ENCODE measurements at regions not wholly inside any gene's neighbourhood (a gene's known extent, or its start where the extent isn't known, plus 50 kb on each side); places are given as distances from the start of the nearest gene placed in this dataset.

DNA sequence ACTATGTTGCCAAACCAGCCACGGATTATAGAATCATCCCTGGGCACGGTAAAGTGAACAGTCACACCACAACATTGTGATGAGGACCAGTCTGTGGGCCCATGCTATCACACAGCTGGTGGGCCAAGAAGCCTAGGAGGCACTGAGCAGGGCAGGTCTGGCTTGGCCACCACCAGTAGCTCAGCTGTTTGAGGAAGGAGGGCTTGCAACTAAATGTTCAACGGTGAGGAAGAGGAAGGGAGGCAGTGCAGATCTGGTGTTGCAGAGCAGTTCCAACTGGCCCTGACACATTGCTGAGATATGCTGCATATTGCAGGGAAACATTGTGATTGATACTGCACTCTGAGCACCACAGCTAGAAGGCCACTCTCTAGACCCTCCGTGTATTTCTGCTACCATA is 77.9 kb upstream of the ATG10 start:
- TF ChIP-seq, protein P1, sequence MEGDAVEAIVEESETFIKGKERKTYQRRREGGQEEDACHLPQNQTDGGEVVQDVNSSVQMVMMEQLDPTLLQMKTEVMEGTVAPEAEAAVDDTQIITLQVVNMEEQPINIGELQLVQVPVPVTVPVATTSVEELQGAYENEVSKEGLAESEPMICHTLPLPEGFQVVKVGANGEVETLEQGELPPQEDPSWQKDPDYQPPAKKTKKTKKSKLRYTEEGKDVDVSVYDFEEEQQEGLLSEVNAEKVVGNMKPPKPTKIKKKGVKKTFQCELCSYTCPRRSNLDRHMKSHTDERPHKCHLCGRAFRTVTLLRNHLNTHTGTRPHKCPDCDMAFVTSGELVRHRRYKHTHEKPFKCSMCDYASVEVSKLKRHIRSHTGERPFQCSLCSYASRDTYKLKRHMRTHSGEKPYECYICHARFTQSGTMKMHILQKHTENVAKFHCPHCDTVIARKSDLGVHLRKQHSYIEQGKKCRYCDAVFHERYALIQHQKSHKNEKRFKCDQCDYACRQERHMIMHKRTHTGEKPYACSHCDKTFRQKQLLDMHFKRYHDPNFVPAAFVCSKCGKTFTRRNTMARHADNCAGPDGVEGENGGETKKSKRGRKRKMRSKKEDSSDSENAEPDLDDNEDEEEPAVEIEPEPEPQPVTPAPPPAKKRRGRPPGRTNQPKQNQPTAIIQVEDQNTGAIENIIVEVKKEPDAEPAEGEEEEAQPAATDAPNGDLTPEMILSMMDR (conservative IDR thresholded peaks at IDR 0.05; ENCODE audit: low read depth, low read length), result no peak
- H3K4me3 ChIP-seq (ENCODE audit: low read length), result no peak overlapping the region
- no peak for DNase-seq (ENCODE audit: low read depth)

GRCh38 chr5:81884871-81885270 is 87.0 kb upstream of the ATG10 start:
- no peak overlapping the region for H3K4me3 ChIP-seq (ENCODE audit: low read length)
- DNase-seq (ENCODE audit: low read depth), result no peak
- TF ChIP-seq, protein P1 (conservative IDR thresholded peaks at IDR 0.05; ENCODE audit: low read depth, low read length), result no peak

DNA sequence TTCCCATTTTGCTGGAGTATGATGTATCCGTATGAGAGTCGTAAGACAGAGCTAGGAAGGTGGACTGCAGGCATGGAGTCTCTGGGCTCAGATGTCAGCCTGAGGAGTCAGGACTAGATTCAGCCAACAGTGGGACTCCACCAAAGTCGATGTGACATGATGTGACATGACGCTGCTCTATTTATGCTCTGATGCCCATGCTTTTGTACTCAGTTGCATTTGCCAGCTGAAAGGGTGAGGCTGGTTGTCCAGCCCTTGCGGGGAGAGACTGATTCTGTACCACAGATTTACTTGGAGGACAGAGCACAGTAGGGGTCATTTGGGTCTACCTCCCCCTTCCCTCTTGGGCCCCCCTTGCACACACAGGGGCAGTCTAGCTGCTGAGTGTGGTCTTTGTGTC is 88.5 kb upstream of the ATG10 start:
- TF ChIP-seq, protein P1 (conservative IDR thresholded peaks at IDR 0.05; ENCODE audit: low read depth, low read length), result no peak
- no peak for DNase-seq (ENCODE audit: low read depth)
- no peak overlapping the region for H3K4me3 ChIP-seq (ENCODE audit: low read length)

GRCh38 chr5:81881595-81881994 is 90.2 kb upstream of the ATG10 start:
- DNase-seq (ENCODE audit: low read depth), result no peak
- TF ChIP-seq, protein P1 (conservative IDR thresholded peaks at IDR 0.05; ENCODE audit: low read depth, low read length), result no peak
- H3K4me3 ChIP-seq (ENCODE audit: low read length), result no peak overlapping the region

GRCh38 chr5:81879936-81880335 is 91.9 kb upstream of the ATG10 start:
- no peak overlapping the region for H3K4me3 ChIP-seq (ENCODE audit: low read length)
- TF ChIP-seq, protein P1 (conservative IDR thresholded peaks at IDR 0.05; ENCODE audit: low read depth, low read length), result no peak
- no peak for DNase-seq (ENCODE audit: low read depth)

DNA sequence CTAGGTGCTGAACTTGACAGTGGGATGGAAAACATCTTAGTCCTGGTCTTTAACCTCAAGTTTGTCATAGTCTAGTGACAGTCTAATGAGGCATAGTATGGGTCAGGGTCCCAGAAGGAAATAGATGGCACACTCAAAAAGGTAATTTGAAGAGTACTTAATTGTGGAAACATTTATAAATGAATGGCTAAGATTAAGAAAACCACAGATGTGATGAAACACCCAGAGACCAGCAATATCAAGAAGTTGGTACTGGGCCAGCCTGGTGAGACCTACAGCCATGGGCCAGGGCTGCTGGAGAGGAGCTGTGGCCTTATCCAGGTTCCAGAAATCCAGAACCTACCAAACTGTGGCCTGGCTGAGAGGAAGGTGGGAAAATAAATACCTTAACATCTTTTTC is 93.5 kb upstream of the ATG10 start:
- DNase-seq (ENCODE audit: low read depth), result no peak
- TF ChIP-seq, protein P1 (conservative IDR thresholded peaks at IDR 0.05; ENCODE audit: low read depth, low read length), result no peak
- H3K4me3 ChIP-seq (ENCODE audit: low read length), result no peak overlapping the region

DNA sequence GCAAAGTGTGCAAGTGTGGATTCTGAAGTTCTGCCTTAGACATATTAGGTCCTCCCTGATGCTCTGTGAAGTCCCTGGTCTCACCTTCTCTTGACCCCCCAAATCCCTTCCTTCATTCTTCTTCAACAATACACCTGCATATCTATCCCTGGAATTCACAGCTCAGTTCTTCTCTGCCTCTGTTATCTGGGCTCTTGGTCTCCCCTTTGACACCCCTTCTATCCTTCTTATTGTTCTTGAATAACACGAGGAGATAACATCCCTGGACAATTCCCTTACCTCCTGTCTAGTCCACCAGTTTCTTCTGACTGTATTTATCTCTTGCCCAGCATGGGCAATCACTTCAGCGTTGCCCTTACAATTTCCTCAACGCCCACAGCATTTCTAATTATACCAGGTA is 104.8 kb upstream of the ATG10 start:
- DNase-seq (ENCODE audit: low read depth), result no peak
- TF ChIP-seq, protein P1 (conservative IDR thresholded peaks at IDR 0.05; ENCODE audit: low read depth, low read length), result no peak
- no peak overlapping the region for H3K4me3 ChIP-seq (ENCODE audit: low read length)
